ENCODE measurements at regions not wholly inside any gene's neighbourhood (a gene's known extent, or its start where the extent isn't known, plus 50 kb on each side); places are given as distances from the start of the nearest gene placed in this dataset.
"Not testable (repeated sequence)": the region's sequence is repeated elsewhere in the genome, so short reads cannot be mapped to it uniquely, and the experiment has no call there.

DNA sequence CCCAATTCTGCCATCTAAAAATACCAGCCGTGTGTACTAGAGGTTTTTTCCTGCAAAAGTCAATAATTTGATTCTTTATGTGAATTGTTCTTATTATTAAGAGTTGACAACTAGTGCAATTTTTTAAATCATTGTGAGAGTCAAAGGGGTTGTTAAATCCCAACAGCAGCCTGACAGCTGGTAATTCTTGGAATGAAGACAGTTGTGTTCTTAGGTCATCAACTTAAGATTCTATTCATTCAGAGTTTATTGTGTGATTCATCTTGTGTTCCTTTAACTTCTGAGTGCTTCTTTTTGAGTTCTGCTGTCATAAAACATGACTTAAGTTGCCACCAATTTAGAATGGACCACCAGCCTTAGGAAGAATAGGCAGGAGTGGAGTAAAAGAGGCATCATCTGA is 329.0 kb downstream of the NAF1 start:
- DNase-seq: no peak
- no peaks in the 10 kb centered on the region for H3K27me3 ChIP-seq (replicated peaks; ENCODE audit: insufficient read depth)
- no peak overlapping the region for H3K4me3 ChIP-seq
- no peaks in the 10 kb centered on the region for H3K36me3 ChIP-seq (ENCODE audit: low read depth)
- no peaks in the 10 kb centered on the region for H4K20me1 ChIP-seq (ENCODE audit: insufficient read depth)
- WGBS, 2 experiments (ENCODE audit: low coverage in 1 of 2, low lambda C conversion rate in 2 of 2, missing lambda C conversion rate in 2 of 2): 2 to 5% methylated on average over 1 of the region's 1 CpG
- TF ChIP-seq EZH2 (IDR thresholded peaks at IDR 0.05; ENCODE audit: insufficient read depth, poor library complexity, severe bottlenecking) (no peak), EZH2phosphoT487 (IDR thresholded peaks at IDR 0.05; ENCODE audit: insufficient read depth, low read depth) (no peak)
- no peaks in the 10 kb centered on the region for H3K9me3 ChIP-seq (ENCODE audit: low read depth)
- in situ Hi-C loops (cut with MboI): no loop called here
- H2AFZ ChIP-seq: no peak overlapping the region
- no peak overlapping the region for H3K4me2 ChIP-seq (ENCODE audit: unreplicated experiment)
- no peak overlapping the region for H3K9ac ChIP-seq
- H3K79me2 ChIP-seq (ENCODE audit: insufficient read depth): no peaks in the 10 kb centered on the region
- H3K9me2 ChIP-seq (ENCODE audit: insufficient read depth): no peaks in the 10 kb centered on the region
- no peaks in the 10 kb centered on the region for H3F3A ChIP-seq (ENCODE audit: insufficient read depth)
- H3K4me1 ChIP-seq (ENCODE audit: insufficient read depth): no peaks in the 10 kb centered on the region
- H3K27ac ChIP-seq: no peak overlapping the region

DNA sequence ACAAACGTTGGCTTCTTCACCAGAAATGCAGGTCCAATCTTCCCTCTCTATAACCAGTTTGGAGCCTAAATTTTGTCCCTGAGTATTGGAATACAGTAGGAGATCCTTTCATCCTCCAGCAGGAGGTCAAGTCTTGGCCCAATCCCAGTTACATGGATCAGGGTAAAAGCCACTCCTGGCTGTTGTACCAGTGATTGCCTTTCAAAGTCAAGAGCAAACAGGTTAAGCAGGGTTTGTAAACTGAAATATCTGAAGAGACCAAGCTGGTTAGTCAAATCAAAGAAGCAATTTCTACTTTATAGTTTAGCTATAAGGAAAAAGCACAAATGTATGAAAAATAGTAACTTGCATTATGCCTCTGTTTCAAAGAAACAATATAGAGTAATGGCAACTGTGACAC is 329.4 kb downstream of the NAF1 start:
- Histone ChIP-seq H2AFZ (no peak overlapping the region), H3K9ac (no peak overlapping the region), H3F3A (ENCODE audit: insufficient read depth) (no peaks in the 10 kb centered on the region), H3K27ac (no peak overlapping the region), H4K20me1 (ENCODE audit: insufficient read depth) (no peaks in the 10 kb centered on the region), H3K4me2 (ENCODE audit: unreplicated experiment) (no peak overlapping the region), H3K9me2 (ENCODE audit: insufficient read depth) (no peaks in the 10 kb centered on the region), H3K79me2 (ENCODE audit: insufficient read depth) (no peaks in the 10 kb centered on the region), H3K9me3 (ENCODE audit: low read depth) (no peaks in the 10 kb centered on the region), H3K36me3 (ENCODE audit: low read depth) (no peaks in the 10 kb centered on the region), H3K4me3 (no peak overlapping the region), H3K27me3 (replicated peaks; ENCODE audit: insufficient read depth) (no peaks in the 10 kb centered on the region), H3K4me1 (ENCODE audit: insufficient read depth) (no peaks in the 10 kb centered on the region)
- no peak for DNase-seq
- in situ Hi-C loops (cut with MboI): no loop called here
- TF ChIP-seq EZH2 (IDR thresholded peaks at IDR 0.05; ENCODE audit: insufficient read depth, poor library complexity, severe bottlenecking) (no peak), EZH2phosphoT487 (IDR thresholded peaks at IDR 0.05; ENCODE audit: insufficient read depth, low read depth) (no peak)
- 13 to 19% methylated on average over 1 of the region's 1 CpG for WGBS, 2 experiments (ENCODE audit: low coverage in 1 of 2, low lambda C conversion rate in 2 of 2, missing lambda C conversion rate in 2 of 2)

DNA sequence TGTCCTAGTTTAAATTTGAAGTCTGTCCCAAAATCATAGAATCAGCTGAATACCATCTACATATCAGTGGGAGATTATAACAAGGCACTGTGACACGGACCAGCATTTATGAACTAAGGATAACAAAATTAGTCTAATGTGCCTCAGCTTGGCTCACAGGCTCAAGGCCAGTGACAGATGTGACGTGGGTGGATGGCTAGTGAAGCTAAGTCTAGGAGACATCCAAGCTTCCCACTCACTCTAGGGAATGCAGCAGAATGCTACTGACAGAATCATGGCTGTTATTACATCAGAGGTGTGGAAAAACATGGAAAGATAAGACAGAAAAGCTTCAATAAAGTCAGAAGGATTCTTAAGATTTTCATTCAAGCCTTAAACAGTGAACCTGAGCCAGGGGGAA is 329.9 kb downstream of the NAF1 start:
- TF ChIP-seq EZH2phosphoT487 (IDR thresholded peaks at IDR 0.05; ENCODE audit: insufficient read depth, low read depth): no peak
- no peak for TF ChIP-seq EZH2 (IDR thresholded peaks at IDR 0.05; ENCODE audit: insufficient read depth, poor library complexity, severe bottlenecking)
- Histone ChIP-seq H3K4me1 (ENCODE audit: insufficient read depth) (no peaks in the 10 kb centered on the region), H3K9me2 (ENCODE audit: insufficient read depth) (no peaks in the 10 kb centered on the region), H3K36me3 (ENCODE audit: low read depth) (no peaks in the 10 kb centered on the region), H3K9ac (no peak overlapping the region), H4K20me1 (ENCODE audit: insufficient read depth) (no peaks in the 10 kb centered on the region), H2AFZ (no peak overlapping the region), H3K27ac (no peak overlapping the region), H3K4me2 (ENCODE audit: unreplicated experiment) (no peak overlapping the region), H3K9me3 (ENCODE audit: low read depth) (no peaks in the 10 kb centered on the region), H3K27me3 (replicated peaks; ENCODE audit: insufficient read depth) (no peaks in the 10 kb centered on the region), H3K4me3 (no peak overlapping the region), H3K79me2 (ENCODE audit: insufficient read depth) (no peaks in the 10 kb centered on the region), H3F3A (ENCODE audit: insufficient read depth) (no peaks in the 10 kb centered on the region)
- 10 to 23% methylated on average over 2 of the region's 2 CpGs for WGBS, 2 experiments (ENCODE audit: low coverage in 1 of 2, low lambda C conversion rate in 2 of 2, missing lambda C conversion rate in 2 of 2)
- no peak for DNase-seq
- in situ Hi-C loops (cut with MboI): no loop called here

DNA sequence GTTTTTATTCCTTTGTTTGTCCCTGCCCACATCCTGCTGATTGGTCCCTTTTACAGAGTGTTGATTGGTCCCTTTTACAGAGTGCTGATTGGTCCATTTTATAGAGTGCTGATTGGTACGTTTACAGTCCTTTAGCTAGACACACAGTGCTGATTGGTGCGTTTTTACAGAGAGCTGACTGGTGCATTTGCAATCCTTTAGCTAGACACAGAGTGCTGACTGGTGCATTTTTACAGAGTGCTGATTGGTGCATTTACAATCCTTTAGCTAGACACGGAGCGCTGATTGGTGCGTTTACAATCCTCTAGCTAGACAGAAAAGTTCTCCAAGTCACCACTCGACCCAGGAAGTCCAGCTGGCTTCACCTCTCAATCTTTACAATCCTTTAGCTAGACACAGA is 330.4 kb downstream of the NAF1 start:
- 28 to 31% methylated on average over 6 of the region's 6 CpGs for WGBS, 2 experiments (ENCODE audit: low coverage in 1 of 2, low lambda C conversion rate in 2 of 2, missing lambda C conversion rate in 2 of 2)
- in situ Hi-C loops (cut with MboI): not testable (repeated sequence)

DNA sequence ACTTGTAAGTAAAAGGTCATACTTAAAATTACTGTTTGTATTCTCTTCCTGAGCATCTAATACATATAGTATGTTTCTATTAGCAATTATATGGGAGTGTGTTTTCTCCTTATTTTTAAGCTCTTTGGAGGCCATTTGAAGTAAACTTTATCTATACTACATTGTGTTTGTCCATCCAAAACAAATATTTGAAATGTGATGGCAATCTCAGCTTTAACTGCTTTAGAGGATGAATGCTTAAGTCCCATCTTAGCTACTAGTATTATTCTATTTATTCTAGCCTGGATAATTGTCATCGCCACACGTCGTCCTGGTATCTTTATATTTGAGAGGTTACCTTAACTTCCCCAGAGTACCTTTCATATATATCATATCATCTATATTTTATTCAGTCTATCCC is 335.8 kb downstream of the NAF1 start:
- Histone ChIP-seq H3K79me2 (ENCODE audit: insufficient read depth) (no peaks in the 10 kb centered on the region), H3K27me3 (replicated peaks; ENCODE audit: insufficient read depth) (no peaks in the 10 kb centered on the region), H3K9me2 (ENCODE audit: insufficient read depth) (no peaks in the 10 kb centered on the region), H3K9ac (no peak overlapping the region), H3F3A (ENCODE audit: insufficient read depth) (no peaks in the 10 kb centered on the region), H3K4me1 (ENCODE audit: insufficient read depth) (no peaks in the 10 kb centered on the region), H3K36me3 (ENCODE audit: low read depth) (no peaks in the 10 kb centered on the region), H4K20me1 (ENCODE audit: insufficient read depth) (no peaks in the 10 kb centered on the region), H2AFZ (no peak overlapping the region), H3K27ac (no peak overlapping the region), H3K4me2 (ENCODE audit: unreplicated experiment) (no peak overlapping the region), H3K4me3 (no peak overlapping the region), H3K9me3 (ENCODE audit: low read depth) (no peaks in the 10 kb centered on the region)
- WGBS, 2 experiments (ENCODE audit: low coverage in 1 of 2, low lambda C conversion rate in 2 of 2, missing lambda C conversion rate in 2 of 2): 32 to 37% methylated on average over 3 of the region's 3 CpGs
- in situ Hi-C loops (cut with MboI): no loop called here
- no peak for DNase-seq
- TF ChIP-seq EZH2 (IDR thresholded peaks at IDR 0.05; ENCODE audit: insufficient read depth, poor library complexity, severe bottlenecking) (no peak), EZH2phosphoT487 (IDR thresholded peaks at IDR 0.05; ENCODE audit: insufficient read depth, low read depth) (no peak)

More for the DNA sequence above, 330.4 kb downstream of the NAF1 start:
- not testable (repeated sequence) for DNase-seq; H3K9me3 ChIP-seq (ENCODE audit: low read depth); H3K4me1 ChIP-seq (ENCODE audit: insufficient read depth); H3K36me3 ChIP-seq (ENCODE audit: low read depth); H3K4me2 ChIP-seq (ENCODE audit: unreplicated experiment); H3K79me2 ChIP-seq (ENCODE audit: insufficient read depth); H3K27me3 ChIP-seq (replicated peaks; ENCODE audit: insufficient read depth); H2AFZ ChIP-seq; H3K27ac ChIP-seq; H3K9ac ChIP-seq; H3K9me2 ChIP-seq (ENCODE audit: insufficient read depth); H4K20me1 ChIP-seq (ENCODE audit: insufficient read depth); H3F3A ChIP-seq (ENCODE audit: insufficient read depth); H3K4me3 ChIP-seq

- H2AFZ ChIP-seq; H3K27ac ChIP-seq; H3K9ac ChIP-seq; H3K4me3 ChIP-seq; H3K9me2 ChIP-seq (ENCODE audit: insufficient read depth); H3K4me2 ChIP-seq (ENCODE audit: unreplicated experiment); H3K36me3 ChIP-seq (ENCODE audit: low read depth); in situ Hi-C loops (cut with MboI); H3K4me1 ChIP-seq (ENCODE audit: insufficient read depth); H4K20me1 ChIP-seq (ENCODE audit: insufficient read depth); H3F3A ChIP-seq (ENCODE audit: insufficient read depth); DNase-seq; H3K27me3 ChIP-seq (replicated peaks; ENCODE audit: insufficient read depth); H3K79me2 ChIP-seq (ENCODE audit: insufficient read depth); H3K9me3 ChIP-seq (ENCODE audit: low read depth): not testable (repeated sequence)
- WGBS, 2 experiments (ENCODE audit: low coverage in 1 of 2, low lambda C conversion rate in 2 of 2, missing lambda C conversion rate in 2 of 2): 48 to 49% methylated on average over 9 of the region's 9 CpGs
Measured at GRCh38 chr4:162817374-162817773, 349.3 kb downstream of the NAF1 start.
